ENCODE measurements at regions not wholly inside any gene's neighbourhood (a gene's known extent, or its start where the extent isn't known, plus 50 kb on each side); places are given as distances from the start of the nearest gene placed in this dataset.
"Not testable (repeated sequence)": the region's sequence is repeated elsewhere in the genome, so short reads cannot be mapped to it uniquely, and the experiment has no call there.

GRCh38 chr21:5055027-5055754, 5466.2 kb upstream of the TPTE start:
- H3K36me3 ChIP-seq (ENCODE audit: low read depth); H3K4me3 ChIP-seq; H3K4me1 ChIP-seq (ENCODE audit: low read depth); H3K9me3 ChIP-seq; intact Hi-C loops (cut with DNase I, micrococcal nuclease): not testable (repeated sequence)
- ATAC-seq, result peak; percentile 28
- peak in 1 of 3 donors; percentile 30 for DNase-seq

- H3K4me3 ChIP-seq; H3K4me1 ChIP-seq (ENCODE audit: low read depth); H3K9me3 ChIP-seq; DNase-seq; intact Hi-C loops (cut with DNase I, micrococcal nuclease); H3K36me3 ChIP-seq (ENCODE audit: low read depth): not testable (repeated sequence)
- ATAC-seq, result peak; percentile 79
Observed at GRCh38 chr21:5055996-5056962, 5465.1 kb upstream of the TPTE start.

GRCh38 chr21:5057077-5057476, 5464.3 kb upstream of the TPTE start:
- intact Hi-C loops (cut with DNase I, micrococcal nuclease); DNase-seq; H3K9me3 ChIP-seq; H3K4me1 ChIP-seq (ENCODE audit: low read depth); H3K36me3 ChIP-seq (ENCODE audit: low read depth); H3K4me3 ChIP-seq: not testable (repeated sequence)
- peak; percentile 60 for ATAC-seq

- H3K9me3 ChIP-seq; intact Hi-C loops (cut with DNase I, micrococcal nuclease); DNase-seq; ATAC-seq; H3K4me1 ChIP-seq (ENCODE audit: low read depth); H3K4me3 ChIP-seq; H3K36me3 ChIP-seq (ENCODE audit: low read depth): not testable (repeated sequence)
Observed at GRCh38 chr21:5060364-5061083, 5460.9 kb upstream of the TPTE start.

- intact Hi-C loops (cut with DNase I, micrococcal nuclease); H3K4me3 ChIP-seq; DNase-seq; ATAC-seq; H3K4me1 ChIP-seq (ENCODE audit: low read depth); H3K36me3 ChIP-seq (ENCODE audit: low read depth); H3K9me3 ChIP-seq: not testable (repeated sequence)
Observed at GRCh38 chr21:5064581-5065142, 5456.7 kb upstream of the TPTE start.

- ATAC-seq, result peak; percentile 79
- H3K4me3 ChIP-seq; intact Hi-C loops (cut with DNase I, micrococcal nuclease); H3K36me3 ChIP-seq (ENCODE audit: low read depth); H3K9me3 ChIP-seq; H3K4me1 ChIP-seq (ENCODE audit: low read depth): not testable (repeated sequence)
- DNase-seq, result peak in 1 of 3 donors; percentile 84
Observed at GRCh38 chr21:5065240-5066211, 5455.9 kb upstream of the TPTE start.

- H3K36me3 ChIP-seq (ENCODE audit: low read depth); H3K4me1 ChIP-seq (ENCODE audit: low read depth); H3K9me3 ChIP-seq; ATAC-seq; intact Hi-C loops (cut with DNase I, micrococcal nuclease); H3K4me3 ChIP-seq: not testable (repeated sequence)
- DNase-seq, result peak in 1 of 3 donors; percentile 31
Observed at GRCh38 chr21:5066682-5067251, 5454.6 kb upstream of the TPTE start.

GRCh38 chr21:5067326-5068048, 5453.9 kb upstream of the TPTE start:
- H3K4me3 ChIP-seq; H3K9me3 ChIP-seq; H3K36me3 ChIP-seq (ENCODE audit: low read depth); intact Hi-C loops (cut with DNase I, micrococcal nuclease); H3K4me1 ChIP-seq (ENCODE audit: low read depth): not testable (repeated sequence)
- peak; percentile 62 for ATAC-seq
- DNase-seq, result peak in 1 of 3 donors; percentile 7

- H3K9me3 ChIP-seq; H3K4me3 ChIP-seq; H3K36me3 ChIP-seq (ENCODE audit: low read depth); DNase-seq; intact Hi-C loops (cut with DNase I, micrococcal nuclease); H3K4me1 ChIP-seq (ENCODE audit: low read depth): not testable (repeated sequence)
- ATAC-seq, result peak; percentile 71
Observed at GRCh38 chr21:5068649-5069048, 5452.7 kb upstream of the TPTE start.

- H3K9me3 ChIP-seq; DNase-seq; H3K36me3 ChIP-seq (ENCODE audit: low read depth); intact Hi-C loops (cut with DNase I, micrococcal nuclease); ATAC-seq; H3K4me3 ChIP-seq; H3K4me1 ChIP-seq (ENCODE audit: low read depth): not testable (repeated sequence)
Observed at GRCh38 chr21:5071180-5071579, 5450.2 kb upstream of the TPTE start.

- intact Hi-C loops (cut with DNase I, micrococcal nuclease); H3K36me3 ChIP-seq (ENCODE audit: low read depth); H3K4me3 ChIP-seq; H3K4me1 ChIP-seq (ENCODE audit: low read depth); H3K9me3 ChIP-seq; DNase-seq: not testable (repeated sequence)
- ATAC-seq, result peak; percentile 78
Observed at GRCh38 chr21:5076854-5077253, 5444.5 kb upstream of the TPTE start.

GRCh38 chr21:5079361-5079760, 5442.0 kb upstream of the TPTE start:
- H3K36me3 ChIP-seq (ENCODE audit: low read depth); DNase-seq; intact Hi-C loops (cut with DNase I, micrococcal nuclease); H3K9me3 ChIP-seq; ATAC-seq; H3K4me1 ChIP-seq (ENCODE audit: low read depth); H3K4me3 ChIP-seq: not testable (repeated sequence)

Data from mucosa of descending colon (tissue), 3 donors.